OCI-LY1 (cell line): ENCODE measurements at regions not wholly inside any gene's neighbourhood (a gene's known extent, or its start where the extent isn't known, plus 50 kb on each side); places are given as distances from the start of the nearest gene placed in this dataset.

Experiments used
- H2AFZ ChIP-seq: fragments of 200-600 bp; sonication (generic), shearing (Covaris generic); 2 replicates; pipeline ENCODE4 v1.6.0; 2014; ENCODE audit warnings: antibody characterized with exemption, mild to moderate bottlenecking, low read length
- H3F3A ChIP-seq: fragments of 200-600 bp; sonication (generic), shearing (Covaris generic); 2 replicates; pipeline ENCODE4 v1.6.0; 2014; ENCODE audit warnings: mild to moderate bottlenecking, antibody characterized with exemption, low read length, moderate library complexity; ENCODE audit not compliant: insufficient read depth
- H3K27ac ChIP-seq: fragments of 200-600 bp; sonication (generic); 2 replicates; pipeline ENCODE4 v1.5.1; 2014; ENCODE audit warnings: low read length, mixed run types, mild to moderate bottlenecking, low read depth; ENCODE audit not compliant: poor library complexity, severe bottlenecking
- H3K27me3 ChIP-seq: fragments of 200-600 bp; sonication (generic); 2 replicates; pipeline ENCODE4 v1.6.0; 2014; ENCODE audit warnings: antibody characterized with exemption, mild to moderate bottlenecking, low read length, moderate library complexity; ENCODE audit not compliant: insufficient read depth
- H3K36me3 ChIP-seq: fragments of 200-600 bp; sonication (generic); 2 replicates; pipeline ENCODE4 v1.6.1; 2014; ENCODE audit warnings: mild to moderate bottlenecking, antibody characterized with exemption, low read length, moderate library complexity, mixed read lengths; ENCODE audit not compliant: insufficient read depth
- H3K4me1 ChIP-seq: fragments of 200-600 bp; sonication (generic); 2 replicates; pipeline ENCODE4 v1.5.1; 2014; ENCODE audit warnings: mild to moderate bottlenecking, low read length, moderate library complexity; ENCODE audit not compliant: insufficient read depth, severe bottlenecking
- H3K4me2 ChIP-seq: fragments of 200-600 bp; sonication (generic), shearing (Covaris generic); 2 replicates; pipeline ENCODE4 v1.6.1; 2014; ENCODE audit warnings: low read length
- H3K4me3 ChIP-seq: fragments of 200-600 bp; sonication (generic); 2 replicates; pipeline ENCODE4 v1.5.1; 2014; ENCODE audit warnings: low read length, low read depth, mild to moderate bottlenecking, mixed read lengths; ENCODE audit not compliant: poor library complexity, severe bottlenecking
- H3K79me2 ChIP-seq: fragments of 200-600 bp; shearing (Covaris generic); 2 replicates; pipeline ENCODE4 v1.6.1; 2016; ENCODE audit warnings: mixed run types, low read length, mixed read lengths; ENCODE audit not compliant: insufficient read depth
- H3K9ac ChIP-seq: fragments of 200-600 bp; sonication (generic), shearing (Covaris generic); 2 replicates; pipeline ENCODE4 v1.6.1; 2014; ENCODE audit warnings: mild to moderate bottlenecking, low read length, mixed read lengths
- H3K9me2 ChIP-seq: fragments of 200-600 bp; sonication (generic), shearing (Covaris generic); 2 replicates; pipeline ENCODE4 v1.6.1; 2014; ENCODE audit warnings: low read depth, mild to moderate bottlenecking, low read length, mixed read lengths
- H3K9me3 ChIP-seq: fragments of 200-600 bp; shearing (Covaris generic); 2 replicates; pipeline ENCODE4 v1.6.1; 2014; ENCODE audit warnings: low read length, mixed read lengths
- H4K20me1 ChIP-seq: fragments of 200-600 bp; sonication (generic), shearing (Covaris generic); 2 replicates; pipeline ENCODE4 v1.6.0; 2016; ENCODE audit warnings: mild to moderate bottlenecking, low read length; ENCODE audit not compliant: insufficient read depth
- CTCF ChIP-seq: fragments of 200-600 bp; sonication (generic), shearing (Covaris generic); IDR thresholded peaks from 2 replicates; pipeline ENCODE4 v1.5.1; 2017; ENCODE audit warnings: mild to moderate bottlenecking, antibody characterized with exemption, low read length, moderate library complexity, mixed read lengths
- EZH2 ChIP-seq: fragments of 200-600 bp; sonication (generic), shearing (Covaris generic); IDR thresholded peaks from 2 replicates; pipeline ENCODE4 v1.8.0; 2017; ENCODE audit warnings: borderline replicate concordance, mixed run types, mild to moderate bottlenecking, antibody characterized with exemption, low read length, moderate library complexity, mixed read lengths

GRCh38 chr9:2934883-2935282 lies 91.0 kb upstream of the PUM3 start:
- Histone ChIP-seq H4K20me1 (no peaks in the 10 kb centered on the region), H3K27ac (no peak overlapping the region), H3K9ac (no peak overlapping the region), H3K4me1 (no peaks in the 10 kb centered on the region), H3F3A (no peaks in the 10 kb centered on the region), H3K4me3 (no peak overlapping the region), H3K4me2 (no peak overlapping the region), H3K36me3 (no peaks in the 10 kb centered on the region), H2AFZ (no peak overlapping the region), H3K9me3 (no peaks in the 10 kb centered on the region), H3K27me3 (no peaks in the 10 kb centered on the region), H3K79me2 (no peaks in the 10 kb centered on the region), H3K9me2 (no peaks in the 10 kb centered on the region)
- TF ChIP-seq CTCF = no peak
- TF ChIP-seq EZH2 = no peak

- Histone ChIP-seq H3K4me3 (no peak overlapping the region), H3K27ac (no peak overlapping the region), H3F3A (no peaks in the 10 kb centered on the region), H3K27me3 (no peaks in the 10 kb centered on the region), H3K4me1 (no peaks in the 10 kb centered on the region), H3K79me2 (no peaks in the 10 kb centered on the region), H3K9ac (no peak overlapping the region), H3K4me2 (no peak overlapping the region), H3K9me3 (no peaks in the 10 kb centered on the region), H3K9me2 (no peaks in the 10 kb centered on the region), H2AFZ (no peak overlapping the region), H3K36me3 (no peaks in the 10 kb centered on the region), H4K20me1 (no peaks in the 10 kb centered on the region)
- no peak for TF ChIP-seq CTCF
- no peak for TF ChIP-seq EZH2
Measured at GRCh38 chr9:2934241-2934650, 90.4 kb upstream of the PUM3 start.

DNA sequence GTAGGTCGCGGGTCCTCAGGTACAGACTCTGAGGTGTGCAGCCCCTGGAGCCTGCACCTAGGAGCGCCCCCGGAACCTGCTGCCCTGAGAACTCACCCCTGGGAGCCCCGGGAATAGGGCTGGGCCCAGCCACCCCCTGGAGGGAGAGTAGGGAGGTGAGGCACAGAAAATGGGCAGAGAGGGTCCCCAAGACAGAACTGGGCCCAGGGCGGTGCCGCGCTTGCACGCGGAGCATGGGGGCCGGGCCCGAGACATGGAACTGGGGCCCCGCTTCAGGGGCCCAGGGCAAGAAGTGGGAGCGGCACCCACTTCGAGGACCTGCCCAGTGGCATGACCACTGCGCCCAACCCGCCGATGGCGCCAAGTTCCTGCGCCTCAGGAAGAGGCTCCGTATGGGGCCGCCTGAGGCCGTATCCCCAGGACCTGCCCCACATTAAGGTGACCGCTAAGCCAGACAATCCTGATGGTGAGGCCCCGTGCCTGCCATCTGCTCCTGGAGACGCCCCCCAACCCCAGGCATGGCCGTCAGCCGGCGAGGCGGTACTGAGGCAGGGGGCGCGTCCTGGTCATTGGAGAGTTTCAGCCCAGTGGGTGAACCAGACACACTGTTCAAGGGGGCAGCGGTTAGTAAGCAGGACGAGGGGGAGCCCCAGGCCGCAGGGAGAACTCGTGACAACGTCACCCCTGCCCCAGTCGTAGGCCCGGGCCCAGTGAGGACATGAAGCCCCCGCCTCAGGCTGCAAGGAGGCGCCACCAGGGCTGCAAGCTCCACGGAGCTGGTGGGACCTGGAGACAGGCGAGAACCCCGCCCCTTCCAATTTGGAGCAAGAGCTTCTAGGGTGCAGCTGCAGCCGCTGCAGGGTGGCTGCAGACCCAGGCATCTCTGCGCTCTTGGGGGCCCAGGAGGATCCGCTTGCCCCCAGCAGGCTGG lies 89.5 kb upstream of the PUM3 start:
- Histone ChIP-seq H3K27ac (no peak overlapping the region), H3K9me2 (no peaks in the 10 kb centered on the region), H4K20me1 (no peaks in the 10 kb centered on the region), H3K79me2 (no peaks in the 10 kb centered on the region), H3K4me1 (no peaks in the 10 kb centered on the region), H3K4me3 (no peak overlapping the region), H3K9ac (no peak overlapping the region), H3K27me3 (no peaks in the 10 kb centered on the region), H3F3A (no peaks in the 10 kb centered on the region), H3K9me3 (no peaks in the 10 kb centered on the region), H3K4me2 (no peak overlapping the region), H3K36me3 (no peaks in the 10 kb centered on the region), H2AFZ (no peak overlapping the region)
- no peak for TF ChIP-seq CTCF
